ENCODE measurements at regions not wholly inside any gene's neighbourhood (a gene's known extent, or its start where the extent isn't known, plus 50 kb on each side); places are given as distances from the start of the nearest gene placed in this dataset.

DNA sequence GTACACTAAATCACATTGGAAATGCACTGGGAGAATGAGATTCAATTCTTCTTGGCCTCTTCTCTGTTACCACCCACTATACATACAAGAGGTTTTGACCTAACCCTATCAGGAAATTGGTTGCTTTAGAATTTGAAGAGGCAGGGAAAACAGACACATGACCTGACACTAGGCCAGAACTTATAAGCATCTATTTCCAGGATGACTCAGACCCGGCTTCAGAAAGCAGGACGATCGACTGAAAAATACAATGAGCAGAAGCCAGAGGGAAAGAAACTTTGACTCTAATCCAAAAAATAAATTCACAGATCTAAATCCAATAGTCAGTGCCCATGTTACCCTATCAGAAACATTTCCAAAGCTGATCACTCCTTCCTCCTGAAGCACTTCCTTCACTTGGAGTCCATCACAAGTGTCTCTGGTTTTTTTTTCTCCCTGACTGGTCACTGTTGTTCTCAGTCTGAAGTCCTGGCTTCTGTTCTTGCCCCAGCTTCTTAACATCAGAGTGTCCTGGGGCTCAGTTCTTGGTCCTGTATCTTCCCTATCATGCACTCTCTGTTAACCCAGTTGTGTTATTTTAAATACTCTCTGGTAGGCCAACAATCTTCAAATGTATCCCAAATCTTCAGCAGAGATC lies 133.6 kb downstream of the P2RY1 start:
- DNase-seq, result peak in 1 of 2 experiments; percentile 33
- Histone ChIP-seq H2AFZ (peak overlapping the region; percentile 15; the same call in 1 of the 2 replicates), H3K9me3 (ENCODE audit: insufficient read depth, low read depth) (peaks cover 10% of the 10 kb centered on the region), H3K4me1 (replicated peaks; ENCODE audit: insufficient read depth) (peaks cover 54% of the 10 kb centered on the region), H3K4me2 (no peak overlapping the region), H3K9me2 (ENCODE audit: insufficient read depth) (no peaks in the 10 kb centered on the region), H3K79me2 (ENCODE audit: low read depth) (no peaks in the 10 kb centered on the region), H4K20me1 (ENCODE audit: insufficient read depth) (no peaks in the 10 kb centered on the region), H3K4me3 (no peak overlapping the region), H3K36me3 (ENCODE audit: low read depth) (no peaks in the 10 kb centered on the region), H3K27me3 (ENCODE audit: insufficient read depth, low read depth) (no peaks in the 10 kb centered on the region), H3K27ac (no peak overlapping the region; the same call in 1 of the 2 replicates), H3F3A (ENCODE audit: insufficient read depth, low read depth) (peaks cover 14% of the 10 kb centered on the region; the same call in 1 of the 2 replicates)
- intact Hi-C loops (cut with micrococcal nuclease; ENCODE audit: unreplicated experiment), result loop anchor here (2.0 to 10.0 kb wide), 3 partner anchors 134 to 944 kb away; partner anchors contain the start of gene P2RY1
- TF ChIP-seq, protein P1, sequence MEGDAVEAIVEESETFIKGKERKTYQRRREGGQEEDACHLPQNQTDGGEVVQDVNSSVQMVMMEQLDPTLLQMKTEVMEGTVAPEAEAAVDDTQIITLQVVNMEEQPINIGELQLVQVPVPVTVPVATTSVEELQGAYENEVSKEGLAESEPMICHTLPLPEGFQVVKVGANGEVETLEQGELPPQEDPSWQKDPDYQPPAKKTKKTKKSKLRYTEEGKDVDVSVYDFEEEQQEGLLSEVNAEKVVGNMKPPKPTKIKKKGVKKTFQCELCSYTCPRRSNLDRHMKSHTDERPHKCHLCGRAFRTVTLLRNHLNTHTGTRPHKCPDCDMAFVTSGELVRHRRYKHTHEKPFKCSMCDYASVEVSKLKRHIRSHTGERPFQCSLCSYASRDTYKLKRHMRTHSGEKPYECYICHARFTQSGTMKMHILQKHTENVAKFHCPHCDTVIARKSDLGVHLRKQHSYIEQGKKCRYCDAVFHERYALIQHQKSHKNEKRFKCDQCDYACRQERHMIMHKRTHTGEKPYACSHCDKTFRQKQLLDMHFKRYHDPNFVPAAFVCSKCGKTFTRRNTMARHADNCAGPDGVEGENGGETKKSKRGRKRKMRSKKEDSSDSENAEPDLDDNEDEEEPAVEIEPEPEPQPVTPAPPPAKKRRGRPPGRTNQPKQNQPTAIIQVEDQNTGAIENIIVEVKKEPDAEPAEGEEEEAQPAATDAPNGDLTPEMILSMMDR (conservative IDR thresholded peaks at IDR 0.05), result no peak
- no peak for TF ChIP-seq EZH2 (IDR thresholded peaks at IDR 0.05; ENCODE audit: low read depth)
- POLR2A ChIA-PET (ENCODE audit: unreplicated experiment), result no interaction called here
- no TSS peak for BruUV-seq (replicated peaks)
- CTCF ChIA-PET, result no interaction called here

DNA sequence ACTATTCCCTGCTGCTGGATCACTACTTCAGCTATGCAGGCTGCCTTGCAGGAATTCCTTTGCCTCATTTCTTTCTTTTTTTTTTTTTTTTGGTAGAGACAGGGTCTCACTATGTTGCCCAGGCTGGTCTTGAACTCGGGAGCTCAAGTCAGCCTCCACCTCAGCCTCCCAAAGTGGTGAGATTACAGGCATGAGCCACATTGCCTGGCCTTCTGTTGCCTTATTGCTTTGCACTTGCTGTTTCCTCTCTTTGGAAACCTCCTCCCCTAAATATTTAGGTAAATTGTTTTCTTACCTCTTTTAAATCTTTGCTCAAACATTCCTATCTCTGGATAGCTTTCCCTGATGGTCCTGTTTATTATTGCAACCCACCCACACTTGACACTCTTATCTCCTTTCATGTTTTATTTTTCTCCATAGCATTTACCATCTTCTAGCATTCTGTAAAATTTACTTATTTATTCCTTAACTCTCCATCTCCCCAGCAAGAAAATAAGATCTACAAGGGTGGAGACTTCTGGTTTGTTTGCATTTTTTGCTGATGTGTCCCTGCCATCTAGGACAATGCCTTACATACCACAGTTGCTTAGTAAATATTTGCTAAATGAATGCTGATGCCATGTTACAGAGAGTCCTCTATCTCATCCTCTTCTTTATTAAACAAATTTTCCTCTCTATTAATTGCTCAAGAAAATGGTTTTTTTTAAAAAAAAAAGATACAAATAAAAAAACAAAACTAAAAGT lies 134.8 kb downstream of the P2RY1 start:
- Histone ChIP-seq H3K79me2 (ENCODE audit: low read depth) (no peaks in the 10 kb centered on the region), H3K9me2 (ENCODE audit: insufficient read depth) (no peaks in the 10 kb centered on the region), H3K9me3 (ENCODE audit: insufficient read depth, low read depth) (peaks cover 10% of the 10 kb centered on the region), H2AFZ (no peak overlapping the region), H3K4me2 (peak overlapping the region; percentile 16), H3F3A (ENCODE audit: insufficient read depth, low read depth) (peaks cover 14% of the 10 kb centered on the region; the same call in 1 of the 2 replicates), H4K20me1 (ENCODE audit: insufficient read depth) (no peaks in the 10 kb centered on the region), H3K27me3 (ENCODE audit: insufficient read depth, low read depth) (no peaks in the 10 kb centered on the region), H3K4me1 (replicated peaks; ENCODE audit: insufficient read depth) (peaks cover 48% of the 10 kb centered on the region), H3K27ac (peak overlapping the region; percentile 23), H3K36me3 (ENCODE audit: low read depth) (no peaks in the 10 kb centered on the region), H3K4me3 (no peak overlapping the region)
- CTCF ChIA-PET, result no interaction called here
- POLR2A ChIA-PET (ENCODE audit: unreplicated experiment), result interaction anchor here (0.6 kb wide), 1 partner anchor 61 kb away, joined by 5 read pairs; no protein-coding TSS in a partner anchor
- peak; percentile 24 to 91 for DNase-seq
- BruUV-seq (replicated peaks), result no TSS peak
- intact Hi-C loops (cut with micrococcal nuclease; ENCODE audit: unreplicated experiment), result loop anchor here (2.0 to 10.0 kb wide), 5 partner anchors 135 to 945 kb away; partner anchors contain the start of genes P2RY1 and RAP2B
- no peak for TF ChIP-seq EZH2 (IDR thresholded peaks at IDR 0.05; ENCODE audit: low read depth)
- TF ChIP-seq, protein P1 (conservative IDR thresholded peaks at IDR 0.05), result no peak

DNA sequence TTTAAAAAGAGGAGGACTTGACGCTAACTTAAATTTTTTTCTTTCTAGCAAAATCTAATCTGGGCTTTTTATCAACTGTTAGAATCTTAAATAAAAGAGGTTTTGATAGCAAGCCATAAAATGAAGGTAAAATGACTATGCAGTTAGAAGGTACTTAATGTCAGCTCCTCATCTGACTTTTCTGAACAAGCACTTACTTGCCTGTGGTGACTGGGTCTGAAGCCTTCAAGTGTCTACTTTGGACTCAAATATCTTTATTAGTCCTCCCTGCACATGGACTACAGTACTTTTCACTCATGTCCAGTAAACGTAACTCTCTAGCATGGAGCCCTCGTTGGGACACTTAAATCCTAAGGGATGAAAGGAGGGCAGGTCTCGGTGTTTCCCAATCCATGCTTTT lies 135.9 kb downstream of the P2RY1 start:
- ChIA-PET CTCF (no interaction called here), POLR2A (ENCODE audit: unreplicated experiment) (no interaction called here)
- no peaks in the 10 kb centered on the region for H3K79me2 ChIP-seq (ENCODE audit: low read depth)
- no peak overlapping the region for H3K4me2 ChIP-seq
- intact Hi-C loops (cut with micrococcal nuclease; ENCODE audit: unreplicated experiment), result loop anchor here (5.0 kb wide), 2 partner anchors 171 to 191 kb away; partner anchors contain the start of gene RAP2B
- DNase-seq, result no peak
- H3K9me2 ChIP-seq (ENCODE audit: insufficient read depth), result no peaks in the 10 kb centered on the region
- H3K4me3 ChIP-seq, result no peak overlapping the region
- no peaks in the 10 kb centered on the region for H4K20me1 ChIP-seq (ENCODE audit: insufficient read depth)
- no peaks in the 10 kb centered on the region for H3K27me3 ChIP-seq (ENCODE audit: insufficient read depth, low read depth)
- H3K4me1 ChIP-seq (replicated peaks; ENCODE audit: insufficient read depth), result peaks cover 43% of the 10 kb centered on the region
- no peak overlapping the region for H3K27ac ChIP-seq
- peaks cover 14% of the 10 kb centered on the region; the same call in 1 of the 2 replicates for H3F3A ChIP-seq (ENCODE audit: insufficient read depth, low read depth)
- TF ChIP-seq, protein P1 (conservative IDR thresholded peaks at IDR 0.05), result no peak
- TF ChIP-seq EZH2 (IDR thresholded peaks at IDR 0.05; ENCODE audit: low read depth), result no peak
- H2AFZ ChIP-seq, result no peak overlapping the region
- H3K9me3 ChIP-seq (ENCODE audit: insufficient read depth, low read depth), result peaks cover 10% of the 10 kb centered on the region
- BruUV-seq (replicated peaks), result no TSS peak
- no peaks in the 10 kb centered on the region for H3K36me3 ChIP-seq (ENCODE audit: low read depth)

Data from PC-9 (cell line).